Neuron (in vitro differentiated cells): ENCODE measurements at regions not wholly inside any gene's neighbourhood (a gene's known extent, or its start where the extent isn't known, plus 50 kb on each side); places are given as distances from the start of the nearest gene placed in this dataset.

Source experiments
- H2AFZ ChIP-seq: one replicate; pipeline ENCODE4 v1.6.1; 2013; ENCODE audit warnings: low read depth, mild to moderate bottlenecking, inconsistent platforms, low read length, moderate library complexity
- H3K27me3 ChIP-seq: one replicate; pipeline ENCODE4 v1.6.1; 2013; ENCODE audit warnings: low read length; ENCODE audit not compliant: insufficient read depth
- H3K36me3 ChIP-seq: one replicate; pipeline ENCODE4 v1.6.1; 2013; ENCODE audit warnings: low read length; ENCODE audit not compliant: insufficient read depth
- H3K4me1 ChIP-seq: one replicate; pipeline ENCODE4 v1.6.1; 2013; ENCODE audit warnings: low read length; ENCODE audit not compliant: insufficient read depth
- H3K4me3 ChIP-seq: 2 replicates; pipeline ENCODE4 v1.5.1; 2013; ENCODE audit warnings: mild to moderate bottlenecking, low read length, moderate library complexity
- H3K9me3 ChIP-seq: one replicate; pipeline ENCODE4 v1.6.1; 2013; ENCODE audit warnings: low read length

DNA sequence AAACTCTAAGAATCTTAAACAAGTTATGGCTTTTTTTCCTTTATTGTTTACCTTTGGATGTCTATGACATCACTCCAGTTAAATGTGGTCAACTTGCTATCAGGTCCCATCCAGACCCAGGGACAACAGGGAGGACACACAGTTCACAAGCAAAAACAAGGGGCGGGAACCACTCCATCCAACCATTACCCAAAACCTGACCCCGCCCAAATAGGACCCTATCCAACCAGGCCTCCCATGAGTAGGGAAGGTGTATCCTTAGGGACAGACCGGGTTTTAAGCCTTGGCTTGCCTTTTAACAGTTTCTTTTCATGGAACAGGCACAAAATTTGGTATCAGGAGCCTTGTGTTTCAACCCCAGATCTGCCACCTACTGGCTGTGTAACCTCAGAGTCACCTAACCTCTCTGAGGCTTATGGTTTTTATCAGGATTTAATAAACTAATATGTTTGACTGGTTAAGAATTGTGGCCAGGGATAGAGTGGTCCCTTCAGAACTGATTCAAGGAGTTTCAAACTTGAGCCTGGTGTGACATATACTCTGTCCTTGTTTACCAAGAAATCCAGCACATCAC, 127.7 kb upstream of the RAD23B start:
- no peaks in the 10 kb centered on the region for H3K27me3 ChIP-seq
- H3K36me3 ChIP-seq: no peaks in the 10 kb centered on the region
- peaks cover 2% of the 10 kb centered on the region for H3K9me3 ChIP-seq
- H3K4me3 ChIP-seq: no peak overlapping the region
- peaks cover 9% of the 10 kb centered on the region for H3K4me1 ChIP-seq
- H2AFZ ChIP-seq: no peak overlapping the region

- peaks cover 7% of the 10 kb centered on the region for H3K4me1 ChIP-seq
- H3K9me3 ChIP-seq: no peaks in the 10 kb centered on the region
- H2AFZ ChIP-seq: no peak overlapping the region
- H3K36me3 ChIP-seq: no peaks in the 10 kb centered on the region
- H3K27me3 ChIP-seq: no peaks in the 10 kb centered on the region
- H3K4me3 ChIP-seq: no peak overlapping the region
Observed at GRCh38 chr9:107158321-107158720, 124.8 kb upstream of the RAD23B start.

DNA sequence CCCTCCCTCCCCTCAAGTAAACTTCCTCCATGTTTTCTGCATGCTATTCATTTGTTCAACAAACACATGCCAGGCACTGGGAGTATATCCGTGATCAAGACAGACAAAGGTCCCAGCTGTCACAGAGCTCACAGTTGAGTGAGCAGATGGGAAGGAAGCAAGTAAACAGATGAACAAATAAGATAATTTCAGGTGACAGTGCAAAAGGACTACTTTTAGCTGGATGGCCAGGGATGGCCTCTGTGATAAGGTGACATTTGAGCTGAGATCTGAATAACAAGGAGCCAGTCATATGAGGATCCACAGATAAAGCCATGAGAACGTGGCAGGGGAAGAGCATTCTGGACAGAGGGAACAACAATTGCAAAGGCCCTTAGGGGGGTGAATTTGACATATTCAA, 121.7 kb upstream of the RAD23B start:
- Histone ChIP-seq H3K9me3 (no peaks in the 10 kb centered on the region), H3K4me3 (no peak overlapping the region), H3K27me3 (no peaks in the 10 kb centered on the region), H3K4me1 (no peaks in the 10 kb centered on the region), H3K36me3 (no peaks in the 10 kb centered on the region), H2AFZ (no peak overlapping the region)

- Histone ChIP-seq H2AFZ (no peak overlapping the region), H3K9me3 (no peaks in the 10 kb centered on the region), H3K4me1 (no peaks in the 10 kb centered on the region), H3K27me3 (no peaks in the 10 kb centered on the region), H3K36me3 (no peaks in the 10 kb centered on the region), H3K4me3 (no peak overlapping the region)
Observed at GRCh38 chr9:107163370-107163769, 119.7 kb upstream of the RAD23B start.

DNA sequence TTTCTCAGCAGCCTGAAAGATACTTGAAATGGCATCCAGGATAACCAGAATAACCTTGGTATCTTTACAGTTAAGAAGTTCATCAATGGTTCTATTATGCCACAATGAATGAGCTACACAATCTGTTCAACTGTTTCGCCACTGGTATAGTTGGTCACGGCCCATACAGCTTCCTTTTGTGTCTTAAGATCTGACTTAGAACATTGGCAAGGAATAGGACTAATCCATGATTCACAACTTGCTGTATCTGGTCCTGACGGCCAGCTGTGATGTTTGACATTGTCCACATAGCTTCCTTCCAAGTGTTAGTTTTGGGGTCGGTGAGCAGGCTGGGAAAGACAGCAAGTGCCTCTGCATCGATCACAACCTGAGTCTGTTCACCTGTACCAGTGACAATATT, 113.3 kb upstream of the RAD23B start:
- no peaks in the 10 kb centered on the region for H3K27me3 ChIP-seq
- no peaks in the 10 kb centered on the region for H3K4me1 ChIP-seq
- H2AFZ ChIP-seq: no peak overlapping the region
- no peaks in the 10 kb centered on the region for H3K9me3 ChIP-seq
- H3K4me3 ChIP-seq: no peak overlapping the region
- H3K36me3 ChIP-seq: no peaks in the 10 kb centered on the region

GRCh38 chr9:107170801-107171200, 112.3 kb upstream of the RAD23B start:
- no peaks in the 10 kb centered on the region for H3K9me3 ChIP-seq
- no peak overlapping the region for H2AFZ ChIP-seq
- H3K36me3 ChIP-seq: no peaks in the 10 kb centered on the region
- H3K27me3 ChIP-seq: no peaks in the 10 kb centered on the region
- peaks cover 4% of the 10 kb centered on the region for H3K4me1 ChIP-seq
- no peak overlapping the region for H3K4me3 ChIP-seq

DNA sequence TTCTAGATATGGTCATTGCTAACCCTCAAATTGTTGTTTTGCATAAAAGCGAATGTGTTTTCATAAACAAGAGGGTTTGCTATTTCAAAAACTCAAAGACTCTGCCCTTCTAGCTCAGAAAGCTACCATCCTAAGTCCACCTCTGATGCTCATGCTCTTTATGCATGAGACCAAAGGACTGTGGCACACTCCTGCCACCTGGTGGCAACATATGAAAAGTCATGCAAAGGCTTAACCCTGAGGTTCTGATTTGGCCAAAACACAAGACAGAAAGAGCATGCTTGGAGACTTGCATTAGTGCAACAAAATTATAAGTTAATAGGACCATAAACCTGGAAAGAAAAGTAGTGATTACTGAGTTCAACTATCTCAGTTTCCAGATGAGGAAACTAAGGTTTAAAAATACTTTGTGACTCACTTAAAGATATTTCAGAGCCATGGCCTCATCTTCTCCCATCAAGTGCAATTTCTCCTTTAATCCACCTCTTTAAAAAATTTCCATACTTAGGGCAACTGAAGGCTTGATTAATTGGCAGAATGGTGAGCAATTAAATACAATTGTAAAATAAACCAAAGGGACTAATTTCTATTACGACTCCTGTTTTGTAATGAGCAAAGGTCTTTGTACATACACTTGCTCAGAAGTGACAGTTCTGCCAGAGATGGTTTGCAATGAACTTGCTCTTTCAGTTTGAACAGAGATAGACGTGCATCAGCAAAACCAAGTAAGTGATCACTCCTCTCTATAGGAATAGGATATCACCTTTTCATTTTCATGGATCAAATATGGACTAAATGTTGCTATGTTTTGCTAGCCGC, 110.7 kb upstream of the RAD23B start:
- H3K4me1 ChIP-seq: peaks cover 18% of the 10 kb centered on the region
- no peaks in the 10 kb centered on the region for H3K27me3 ChIP-seq
- no peaks in the 10 kb centered on the region for H3K9me3 ChIP-seq
- H2AFZ ChIP-seq: no peak overlapping the region
- no peak overlapping the region for H3K4me3 ChIP-seq
- H3K36me3 ChIP-seq: no peaks in the 10 kb centered on the region

DNA sequence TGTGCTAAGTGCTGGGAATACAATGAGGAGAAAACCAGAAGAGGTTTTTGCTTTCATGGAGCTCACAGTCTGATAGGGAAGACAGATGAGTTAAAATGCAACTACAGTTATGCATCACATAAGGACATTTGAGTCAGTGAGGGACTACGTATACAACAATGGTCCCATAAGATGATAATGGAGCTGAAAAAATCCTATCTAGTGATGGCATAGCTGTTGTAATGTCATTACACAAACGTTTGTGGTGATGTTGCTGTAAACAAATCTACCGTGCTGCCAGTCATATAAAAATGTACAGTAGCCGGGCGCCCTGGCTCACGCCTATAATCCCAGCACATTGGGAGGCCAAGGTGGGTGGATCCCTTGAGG, 110.1 kb upstream of the RAD23B start:
- Histone ChIP-seq H3K27me3 (no peaks in the 10 kb centered on the region), H3K9me3 (no peaks in the 10 kb centered on the region), H2AFZ (no peak overlapping the region), H3K4me1 (peaks cover 20% of the 10 kb centered on the region), H3K36me3 (no peaks in the 10 kb centered on the region), H3K4me3 (no peak overlapping the region)

DNA sequence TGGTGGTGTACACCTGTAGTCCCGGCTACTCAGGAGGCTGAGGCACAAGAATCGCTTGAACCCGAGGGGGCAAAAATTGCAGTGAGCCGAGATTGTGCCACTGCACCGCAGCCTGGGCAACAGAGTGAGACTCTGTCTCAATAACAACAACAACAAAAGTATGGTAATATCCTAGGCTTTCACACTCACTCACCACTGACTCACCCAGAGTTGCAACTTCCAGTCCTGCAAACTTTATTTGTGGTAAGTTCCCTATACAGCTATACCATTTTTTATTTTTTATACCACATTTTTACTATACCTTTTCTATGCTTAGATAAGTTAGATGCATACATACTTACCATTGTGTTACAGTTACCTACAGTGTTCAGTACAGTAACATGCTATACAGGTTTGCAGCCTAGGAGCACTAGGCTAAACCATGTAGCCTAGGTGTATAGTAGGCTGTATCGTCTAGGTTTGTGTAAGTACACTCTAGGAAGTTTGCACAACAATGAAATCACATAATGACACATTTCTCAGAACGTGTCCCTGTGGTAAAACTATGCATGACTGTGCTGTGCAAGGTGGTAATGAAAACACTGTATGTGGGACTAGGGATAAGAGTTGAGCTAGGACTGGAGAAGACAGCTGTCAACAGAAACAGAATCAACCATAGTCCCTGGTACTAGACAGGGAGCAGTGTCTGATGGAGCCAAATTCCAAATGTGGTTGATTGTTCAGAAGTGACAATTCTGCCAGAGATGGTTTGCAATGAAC, 109.5 kb upstream of the RAD23B start:
- Histone ChIP-seq H3K9me3 (no peaks in the 10 kb centered on the region), H2AFZ (no peak overlapping the region), H3K4me1 (peaks cover 20% of the 10 kb centered on the region), H3K4me3 (no peak overlapping the region), H3K36me3 (no peaks in the 10 kb centered on the region), H3K27me3 (no peaks in the 10 kb centered on the region)

DNA sequence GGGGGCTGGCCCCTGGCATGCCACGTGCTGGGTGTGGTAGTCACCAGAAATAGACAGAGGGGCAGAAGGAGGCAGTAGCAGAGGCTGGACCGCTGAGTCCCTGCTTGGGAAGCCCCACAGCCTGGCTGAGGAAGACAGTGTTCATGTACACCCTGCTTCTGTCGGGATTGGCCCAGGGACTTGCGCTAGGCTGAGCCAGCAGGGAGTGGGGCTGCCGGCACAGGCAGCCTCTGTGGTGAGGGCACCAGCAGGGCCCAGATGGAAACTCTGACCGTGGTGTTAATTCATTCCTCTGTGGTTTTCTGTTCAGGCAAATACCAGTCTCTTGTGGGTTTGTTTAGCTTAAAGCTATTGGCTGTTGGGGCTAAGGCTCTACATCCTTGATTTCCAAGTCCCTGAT, 108.6 kb upstream of the RAD23B start:
- no peak overlapping the region for H3K4me3 ChIP-seq
- H3K36me3 ChIP-seq: no peaks in the 10 kb centered on the region
- no peaks in the 10 kb centered on the region for H3K27me3 ChIP-seq
- no peaks in the 10 kb centered on the region for H3K9me3 ChIP-seq
- peaks cover 20% of the 10 kb centered on the region for H3K4me1 ChIP-seq
- no peak overlapping the region for H2AFZ ChIP-seq

DNA sequence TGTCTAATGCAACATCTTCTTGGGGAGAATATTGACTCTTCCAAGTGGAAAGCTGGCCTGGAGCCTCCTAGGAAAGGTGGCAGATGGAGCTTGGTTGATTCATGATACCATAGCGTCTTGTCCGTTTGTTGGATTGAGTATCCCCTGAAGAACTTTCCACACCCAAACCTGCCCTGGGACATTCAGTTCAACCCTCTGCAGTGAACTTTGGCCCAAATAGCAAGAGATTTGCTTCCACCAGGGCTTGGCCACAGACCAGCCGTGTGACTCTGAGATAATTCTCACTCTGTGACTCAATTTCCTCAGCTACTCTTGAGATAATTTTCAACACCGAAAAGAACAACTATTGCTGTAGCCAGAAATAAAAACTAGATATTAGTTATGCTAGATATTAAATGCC, 108.0 kb upstream of the RAD23B start:
- Histone ChIP-seq H2AFZ (no peak overlapping the region), H3K4me1 (peaks cover 20% of the 10 kb centered on the region), H3K27me3 (no peaks in the 10 kb centered on the region), H3K4me3 (no peak overlapping the region), H3K9me3 (no peaks in the 10 kb centered on the region), H3K36me3 (no peaks in the 10 kb centered on the region)

DNA sequence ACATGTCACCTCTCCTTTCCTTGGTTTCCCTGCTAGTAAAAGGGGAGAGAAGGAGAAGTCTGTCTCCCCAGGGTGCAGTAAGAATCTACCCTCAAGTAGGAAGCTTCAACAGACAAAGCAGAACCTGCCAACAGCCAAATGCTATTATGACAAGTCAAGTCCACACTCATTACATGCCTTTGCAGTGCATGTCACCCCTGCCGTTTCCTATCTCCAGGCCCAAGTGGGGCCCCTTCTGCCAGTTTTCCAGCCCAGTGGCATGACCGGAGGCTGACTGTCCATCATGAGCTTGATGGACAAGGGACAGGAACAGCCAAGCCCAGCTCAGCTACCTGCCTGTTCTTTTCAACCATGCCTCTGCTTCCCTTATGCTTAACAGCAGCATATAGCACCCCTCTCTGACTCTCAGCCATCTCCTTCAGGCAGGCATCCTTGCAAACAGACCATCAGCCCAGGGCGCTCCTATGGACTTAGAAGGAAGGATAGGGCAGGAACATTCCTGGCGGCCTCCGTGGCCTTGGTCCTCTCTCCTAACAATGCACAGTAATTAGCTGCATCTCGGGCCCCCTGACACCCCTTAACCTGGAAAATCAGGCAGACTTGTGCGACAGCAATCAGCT, 107.2 kb upstream of the RAD23B start:
- Histone ChIP-seq H3K4me1 (peaks cover 20% of the 10 kb centered on the region), H3K4me3 (no peak overlapping the region), H2AFZ (peak overlapping the region; percentile 59), H3K27me3 (no peaks in the 10 kb centered on the region), H3K36me3 (no peaks in the 10 kb centered on the region), H3K9me3 (no peaks in the 10 kb centered on the region)
